Epithelial cell of esophagus (primary cell): ENCODE measurements at regions not wholly inside any gene's neighbourhood (a gene's known extent, or its start where the extent isn't known, plus 50 kb on each side); places are given as distances from the start of the nearest gene placed in this dataset.

Experiments
- DNase-seq: peaks from one replicate; pipeline ENCODE4 v3.0.0; 2010; ENCODE audit warnings: low read depth
- H3K4me3 ChIP-seq: 2 replicates; pipeline ENCODE4 v1.5.1; 2011; ENCODE audit warnings: mild to moderate bottlenecking, low read length, control low read depth
- CTCF ChIP-seq: IDR thresholded peaks from 2 replicates; pipeline ENCODE4 v1.5.1; 2011; ENCODE audit warnings: low read depth, mild to moderate bottlenecking, low read length, control low read depth, inconsistent platforms; ENCODE audit not compliant: insufficient read depth; ENCODE audit errors: missing control alignments

DNA sequence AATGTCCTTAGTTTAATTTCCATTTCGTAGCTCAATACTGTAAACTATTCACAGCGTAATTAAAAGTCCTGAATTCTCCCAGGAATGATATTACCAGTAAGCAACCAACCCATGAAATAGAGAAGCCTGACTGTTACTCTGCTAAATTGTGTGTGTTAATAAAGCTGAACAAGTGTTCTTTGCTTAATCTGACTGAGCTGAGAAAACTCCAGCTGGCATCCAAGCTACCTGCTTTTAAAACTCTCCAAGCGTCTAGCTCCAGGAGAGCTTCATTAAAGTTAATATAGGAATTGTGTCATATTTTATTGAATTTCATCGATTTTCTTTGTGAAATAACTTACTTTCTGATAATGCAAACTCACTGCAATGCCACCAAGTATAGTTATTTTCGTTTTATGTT, 524.4 kb downstream of the SLC16A7 start:
- no peak for TF ChIP-seq CTCF
- no peak overlapping the region for H3K4me3 ChIP-seq
- DNase-seq: no peak

DNA sequence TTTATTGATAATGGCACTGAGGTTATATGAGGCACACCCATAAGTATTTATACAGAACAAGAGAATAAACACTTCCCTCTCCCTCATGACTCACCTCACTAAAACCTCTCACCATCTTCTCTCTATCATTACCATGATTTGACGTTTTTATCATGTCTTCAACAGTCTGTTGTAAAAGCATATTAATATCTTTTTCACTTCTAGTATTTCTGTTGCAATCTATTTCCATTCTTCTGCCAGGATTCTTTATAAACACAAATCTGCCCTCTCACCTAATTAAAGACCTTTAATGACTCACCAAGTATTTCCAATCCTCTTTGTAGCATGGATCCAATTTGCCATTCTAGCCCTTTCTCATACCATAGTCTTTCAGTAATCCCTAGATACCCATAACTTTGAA, 527.7 kb downstream of the SLC16A7 start:
- DNase-seq: no peak
- no peak for TF ChIP-seq CTCF

DNA sequence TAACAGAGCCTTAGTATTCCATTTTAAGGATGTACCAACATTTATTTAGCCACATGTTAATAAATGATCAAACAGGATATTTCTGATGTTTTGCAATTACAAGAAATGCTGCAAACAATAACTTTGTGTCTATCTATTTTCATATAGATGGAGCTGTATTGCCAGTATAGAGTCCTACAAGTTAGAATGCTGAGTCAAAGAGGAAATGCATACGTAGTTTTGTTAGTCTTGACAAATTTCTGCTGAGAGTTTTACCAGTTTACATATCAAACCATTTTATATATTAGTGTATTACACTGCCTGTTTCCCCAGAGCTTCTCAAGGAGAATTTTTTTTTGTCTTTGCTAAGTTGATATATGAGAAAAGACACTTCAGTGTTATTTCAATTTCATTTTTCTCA, 541.7 kb downstream of the SLC16A7 start:
- no peak overlapping the region for H3K4me3 ChIP-seq
- DNase-seq: no peak
- no peak for TF ChIP-seq CTCF

More for the DNA sequence above, 527.7 kb downstream of the SLC16A7 start:
- no peak overlapping the region for H3K4me3 ChIP-seq

DNA sequence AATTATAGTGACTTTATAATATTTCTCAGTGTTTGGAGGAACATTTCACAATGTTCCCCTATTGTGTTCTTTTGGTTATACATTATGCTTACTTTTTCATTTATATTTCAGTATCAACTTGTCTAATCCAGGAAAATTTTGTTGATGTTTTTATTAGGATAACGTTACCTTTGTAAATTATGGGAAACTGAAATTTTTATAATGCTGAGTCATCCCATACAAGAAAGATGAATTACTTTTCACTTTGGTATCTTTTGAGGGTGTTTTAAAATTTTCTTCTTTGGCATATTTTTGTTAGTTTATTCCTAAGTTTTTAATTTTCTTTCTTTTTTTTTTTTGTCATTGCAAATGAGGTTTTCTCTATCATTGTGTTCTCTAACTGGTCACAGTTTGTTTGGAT, 542.7 kb downstream of the SLC16A7 start:
- no peak for TF ChIP-seq CTCF
- no peak overlapping the region for H3K4me3 ChIP-seq
- DNase-seq: no peak

GRCh38 chr12:60144395-60144794, 548.6 kb downstream of the SLC16A7 start:
- no peak for TF ChIP-seq CTCF
- no peak for DNase-seq

GRCh38 chr12:60148109-60148508, 552.3 kb downstream of the SLC16A7 start:
- no peak overlapping the region for H3K4me3 ChIP-seq
- DNase-seq: peak; percentile 89
- no peak for TF ChIP-seq CTCF

More at GRCh38 chr12:60144395-60144794, 548.6 kb downstream of the SLC16A7 start:
- H3K4me3 ChIP-seq: no peak overlapping the region

DNA sequence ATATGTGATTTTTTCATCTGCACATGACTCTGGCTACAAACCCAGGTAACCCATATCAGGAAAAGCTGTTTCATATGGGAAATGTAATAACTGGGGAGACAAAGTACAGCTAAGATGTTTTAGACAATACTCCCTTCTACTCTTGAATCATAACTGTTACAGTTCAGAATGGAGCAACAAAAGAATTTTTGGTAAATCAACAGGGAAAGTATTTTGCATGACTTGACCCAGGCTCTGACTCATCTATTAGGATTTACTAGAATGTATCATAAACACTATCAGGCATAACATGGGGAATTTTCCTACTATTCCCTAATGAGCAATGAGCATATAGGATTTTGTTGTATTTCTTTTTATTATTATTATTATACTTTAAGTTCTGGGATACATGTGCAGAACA, 553.0 kb downstream of the SLC16A7 start:
- H3K4me3 ChIP-seq: no peak overlapping the region
- peak; percentile 83 for DNase-seq
- no peak for TF ChIP-seq CTCF
